HCT116 (cell line): ENCODE measurements at regions not wholly inside any gene's neighbourhood (a gene's known extent, or its start where the extent isn't known, plus 50 kb on each side); places are given as distances from the start of the nearest gene placed in this dataset.

Experiments used
- ATAC-seq: fragments of 200-7000 bp; cut with Tn5 transposase; 2 replicates; pipeline ENCODE4 v1.9.1; 2020; ENCODE audit warnings: mild to moderate bottlenecking, moderate library complexity
- BruUV-seq: library from RNA; stranded (reverse); fragments of 400-500 nt; replicated peaks from 2 replicates; lab custom pipeline; 2021; lab: Mats Ljungman, UMichigan
- CTCF ChIA-PET: fragments of 300-600 bp; sonication (Branson Sonifier 250); formaldehyde crosslinking; loops from one replicate; lab custom pipeline; 2021; ENCODE audit warnings: antibody characterized with exemption; lab: Charles Lee
- POLR2A ChIA-PET: fragments of 300-600, 350-600 bp; sonication (Branson Sonifier 250); formaldehyde crosslinking; loops from one replicate; lab custom pipeline; 2021; ENCODE audit warnings: antibody characterized with exemption; lab: Charles Lee
- RAD21 ChIA-PET, 2 experiments: fragments of 300-600 bp; sonication (Branson Sonifier 250); formaldehyde crosslinking; loops; one replicate each; lab custom pipeline; 2023; ENCODE audit warnings: low total read pairs in 2 of 2; ENCODE audit not compliant: uncharacterized antibody in 2 of 2, unreplicated experiment in 2 of 2, low non-redundant PET in 1 of 2; lab: Charles Lee
- DNase-seq: peaks from one replicate; pipeline ENCODE4 v3.0.0-alpha.2; 2010; ENCODE audit warnings: low read depth, low spot score
- H2AFZ ChIP-seq: fragments of 200-600 bp; shearing (Covaris generic), sonication (generic); 2 replicates; pipeline ENCODE4 v1.6.1; 2017; ENCODE audit warnings: low read depth, mixed run types, mixed read lengths, antibody characterized with exemption, low read length; ENCODE audit not compliant: poor library complexity, severe bottlenecking
- H3K27ac ChIP-seq: 2 replicates; pipeline ENCODE4 v1.5.1; 2012; ENCODE audit warnings: low read depth, low read length
- H3K27me3 ChIP-seq: fragments of 200-600 bp; sonication (generic); 2 replicates; pipeline ENCODE4 v1.6.1; 2016; ENCODE audit warnings: mixed run types, low read length, mixed read lengths; ENCODE audit not compliant: insufficient read depth
- H3K36me3 ChIP-seq, 2 experiments: fragments of 200-500 bp in 1 of 2; fragments of 200-600 bp in 1 of 2; sonication (Bioruptor generic) in 1 of 2; sonication (generic) in 1 of 2; 2 replicates each; pipeline versions ENCODE4 v1.5.1 to v1.6.1; 2014 to 2016; ENCODE audit warnings: low read length in 2 of 2, inconsistent platforms in 1 of 2, mixed read lengths in 1 of 2, mixed run types in 1 of 2; ENCODE audit not compliant: insufficient read depth in 2 of 2, control insufficient read depth in 1 of 2
- H3K4me1 ChIP-seq, 2 experiments: fragments of 200-600 bp in 1 of 2; sonication (generic) in 1 of 2; 2 replicates each; pipeline versions ENCODE4 v1.5.1 to v1.6.1; 2012 to 2017; ENCODE audit warnings: low read length in 2 of 2, inconsistent platforms in 1 of 2, mild to moderate bottlenecking in 1 of 2, mixed read lengths in 1 of 2, mixed run types in 1 of 2, moderate library complexity in 1 of 2; ENCODE audit not compliant: insufficient read depth in 2 of 2, control insufficient read depth in 1 of 2
- H3K4me2 ChIP-seq: fragments of 200-600 bp; sonication (generic); 2 replicates; pipeline ENCODE4 v1.6.1; 2017; ENCODE audit warnings: mixed run types, low read length, mixed read lengths
- H3K4me3 ChIP-seq, 2 experiments: fragments of 200-600 bp in 1 of 2; sonication (generic) in 1 of 2; replicated peaks in 1 of 2; 2 replicates each; pipeline ENCODE4 v1.5.1; 2011 to 2016; ENCODE audit warnings: low read length in 2 of 2, control low read depth in 1 of 2, low read depth in 1 of 2, mild to moderate bottlenecking in 1 of 2, mixed read lengths in 1 of 2, mixed run types in 1 of 2
- H3K79me2 ChIP-seq: fragments of 200-600 bp; sonication (generic); 2 replicates; pipeline ENCODE4 v1.6.1; 2017; ENCODE audit warnings: mild to moderate bottlenecking, mixed run types, low read length, moderate library complexity, mixed read lengths; ENCODE audit not compliant: insufficient read depth
- H3K9ac ChIP-seq: fragments of 200-600 bp; sonication (generic); 2 replicates; pipeline ENCODE4 v1.6.1; 2016; ENCODE audit warnings: low read length, mixed read lengths
- H3K9me2 ChIP-seq: fragments of 200-600 bp; sonication (generic), shearing (Covaris generic); 2 replicates; pipeline ENCODE4 v1.6.1; 2017; ENCODE audit warnings: mixed run types, mild to moderate bottlenecking, moderate library complexity; ENCODE audit not compliant: insufficient read depth
- H3K9me3 ChIP-seq, 2 experiments: fragments of 200-500 bp in 1 of 2; fragments of 200-600 bp in 1 of 2; sonication (Bioruptor generic) in 1 of 2; sonication (generic) in 1 of 2; 2 replicates each; pipeline ENCODE4 v1.6.1; 2014 to 2017; ENCODE audit warnings: low read length in 2 of 2, mixed read lengths in 2 of 2, inconsistent platforms in 1 of 2, low read depth in 1 of 2, mild to moderate bottlenecking in 1 of 2, mixed run types in 1 of 2, moderate library complexity in 1 of 2; ENCODE audit not compliant: control insufficient read depth in 1 of 2, insufficient read depth in 1 of 2
- H4K20me1 ChIP-seq: fragments of 200-600 bp; sonication (generic), shearing (Covaris generic); 2 replicates; pipeline ENCODE4 v1.6.1; 2017; ENCODE audit warnings: mixed run types, mild to moderate bottlenecking, moderate library complexity; ENCODE audit not compliant: insufficient read depth
- ATF3 ChIP-seq: IDR thresholded peaks from 2 replicates; pipeline ENCODE4 v1.6.1; 2012
- CTCF ChIP-seq, 3 experiments: fragments of 200-600 bp in 1 of 3; sonication (generic) in 1 of 3; IDR thresholded peaks in 2 of 3; conservative IDR thresholded peaks in 1 of 3; 2 replicates each; pipeline ENCODE4 v1.5.1; 2012 to 2017; ENCODE audit warnings: low read depth in 2 of 3, low read length in 2 of 3, antibody characterized with exemption in 1 of 3, borderline replicate concordance in 1 of 3, control low read depth in 1 of 3, mild to moderate bottlenecking in 1 of 3, mixed read lengths in 1 of 3, mixed run types in 1 of 3, moderate library complexity in 1 of 3; ENCODE audit not compliant: insufficient read depth in 1 of 3
- EGR1 ChIP-seq: IDR thresholded peaks from 2 replicates; pipeline ENCODE4 v1.6.1; 2012; ENCODE audit warnings: low read depth
- EZH2 ChIP-seq: fragments of 200-600 bp; sonication (generic); IDR thresholded peaks from 2 replicates; pipeline ENCODE4 v1.6.1; 2017; ENCODE audit warnings: antibody characterized with exemption, mixed run types
- JUND ChIP-seq: IDR thresholded peaks from 2 replicates; pipeline ENCODE4 v1.6.1; 2012
- POLR2AphosphoS5 ChIP-seq: IDR thresholded peaks from 2 replicates; pipeline ENCODE4 v1.6.1; 2011; ENCODE audit warnings: mild to moderate bottlenecking, low read depth, low read length, moderate library complexity
- ZBTB33 ChIP-seq: IDR thresholded peaks from 2 replicates; pipeline ENCODE4 v1.6.1; 2011; ENCODE audit warnings: mild to moderate bottlenecking, low read length, moderate library complexity; ENCODE audit not compliant: insufficient replicate concordance; ENCODE audit errors: extremely low read depth
- ZNF274 ChIP-seq: fragments of 200-500 bp; sonication (Bioruptor generic); IDR thresholded peaks from 2 replicates; pipeline ENCODE4 v1.6.1; 2014; ENCODE audit warnings: mild to moderate bottlenecking, low read depth, low read length, inconsistent platforms
- intact Hi-C: fragments of 100-400 bp; cut with micrococcal nuclease; formaldehyde crosslinking; loops from 2 replicates; pipeline ENCODE4 v1.10.0; 2022
- TF ChIP-seq, protein P1 (sequence below): IDR thresholded peaks from 2 replicates; pipeline ENCODE4 v1.6.1; 2012; ENCODE audit warnings: low read depth

DNA sequence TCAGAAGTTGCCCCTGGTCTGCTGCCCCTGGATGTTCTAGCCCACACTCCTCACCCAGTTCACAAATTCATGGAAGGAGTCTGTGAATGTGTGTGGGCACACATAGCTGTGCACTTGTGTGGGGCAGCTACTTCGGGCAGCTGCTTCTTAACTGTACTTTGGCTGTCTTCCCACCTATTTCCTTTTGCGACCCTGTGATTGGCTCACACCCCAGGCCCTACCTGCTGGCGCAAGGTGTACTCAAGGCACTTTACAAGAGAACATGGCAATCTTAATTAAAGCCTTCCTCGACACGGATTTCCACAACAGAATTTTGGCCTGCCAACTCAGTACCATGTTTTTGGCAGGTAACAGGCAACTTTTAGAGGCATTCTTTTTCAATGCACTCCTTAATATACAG, 86.5 kb upstream of the CTTNBP2NL start:
- RAD21 ChIA-PET: no interaction called here
- POLR2A ChIA-PET: no interaction called here

More for the DNA sequence above, 86.5 kb upstream of the CTTNBP2NL start:
- Histone ChIP-seq H3K9ac (no peak overlapping the region), H3K9me3 (no peaks in the 10 kb centered on the region), H3K27me3 (peaks cover 94% of the 10 kb centered on the region), H3K36me3 (no peaks in the 10 kb centered on the region), H3K79me2 (no peaks in the 10 kb centered on the region), H3K4me1 (no peaks in the 10 kb centered on the region), H2AFZ (no peak overlapping the region), H4K20me1 (no peaks in the 10 kb centered on the region), H3K27ac (no peak overlapping the region), H3K9me2 (no peaks in the 10 kb centered on the region), H3K4me2 (no peak overlapping the region), H3K4me3 (no peak overlapping the region)
- ATAC-seq: no peak
- CTCF ChIA-PET: interaction anchor here (1.7 to 3.5 kb wide), 2 partner anchors 11 to 27 kb away, joined by 6 to 14 read pairs; no protein-coding TSS in a partner anchor
- TF ChIP-seq EZH2 (no peak), POLR2AphosphoS5 (no peak), CTCF (IDR thresholded peaks at IDR 0.05 in 2 of 3, conservative IDR thresholded peaks at IDR 0.05 in 1 of 3; ENCODE audit: borderline replicate concordance in 1 of 3, insufficient read depth in 1 of 3, low read depth in 2 of 3, low read length in 2 of 3) (no peak), ZBTB33 (no peak), ATF3 (no peak), JUND (no peak), ZNF274 (no peak), EGR1 (no peak)
- TF ChIP-seq, protein P1, sequence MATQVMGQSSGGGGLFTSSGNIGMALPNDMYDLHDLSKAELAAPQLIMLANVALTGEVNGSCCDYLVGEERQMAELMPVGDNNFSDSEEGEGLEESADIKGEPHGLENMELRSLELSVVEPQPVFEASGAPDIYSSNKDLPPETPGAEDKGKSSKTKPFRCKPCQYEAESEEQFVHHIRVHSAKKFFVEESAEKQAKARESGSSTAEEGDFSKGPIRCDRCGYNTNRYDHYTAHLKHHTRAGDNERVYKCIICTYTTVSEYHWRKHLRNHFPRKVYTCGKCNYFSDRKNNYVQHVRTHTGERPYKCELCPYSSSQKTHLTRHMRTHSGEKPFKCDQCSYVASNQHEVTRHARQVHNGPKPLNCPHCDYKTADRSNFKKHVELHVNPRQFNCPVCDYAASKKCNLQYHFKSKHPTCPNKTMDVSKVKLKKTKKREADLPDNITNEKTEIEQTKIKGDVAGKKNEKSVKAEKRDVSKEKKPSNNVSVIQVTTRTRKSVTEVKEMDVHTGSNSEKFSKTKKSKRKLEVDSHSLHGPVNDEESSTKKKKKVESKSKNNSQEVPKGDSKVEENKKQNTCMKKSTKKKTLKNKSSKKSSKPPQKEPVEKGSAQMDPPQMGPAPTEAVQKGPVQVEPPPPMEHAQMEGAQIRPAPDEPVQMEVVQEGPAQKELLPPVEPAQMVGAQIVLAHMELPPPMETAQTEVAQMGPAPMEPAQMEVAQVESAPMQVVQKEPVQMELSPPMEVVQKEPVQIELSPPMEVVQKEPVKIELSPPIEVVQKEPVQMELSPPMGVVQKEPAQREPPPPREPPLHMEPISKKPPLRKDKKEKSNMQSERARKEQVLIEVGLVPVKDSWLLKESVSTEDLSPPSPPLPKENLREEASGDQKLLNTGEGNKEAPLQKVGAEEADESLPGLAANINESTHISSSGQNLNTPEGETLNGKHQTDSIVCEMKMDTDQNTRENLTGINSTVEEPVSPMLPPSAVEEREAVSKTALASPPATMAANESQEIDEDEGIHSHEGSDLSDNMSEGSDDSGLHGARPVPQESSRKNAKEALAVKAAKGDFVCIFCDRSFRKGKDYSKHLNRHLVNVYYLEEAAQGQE: no peak
- DNase-seq: no peak
- intact Hi-C loops: no loop called here
- BruUV-seq: no TSS peak
